Esophagus muscularis mucosa (tissue), 4 donors: ENCODE measurements at regions not wholly inside any gene's neighbourhood (a gene's known extent, or its start where the extent isn't known, plus 50 kb on each side); places are given as distances from the start of the nearest gene placed in this dataset.

ENCODE experiments used
- CTCF ChIP-seq, 3 experiments: fragments of 200-600 bp in 2 of 3; fragments of 450-650 bp in 1 of 3; sonication (generic) in 2 of 3; IDR thresholded peaks; one replicate each; pipeline ENCODE4 v1.5.1; 2017 to 2019; ENCODE audit warnings: antibody characterized with exemption in 3 of 3, mild to moderate bottlenecking in 2 of 3, moderate library complexity in 1 of 3
- EP300 ChIP-seq: sonication (generic); formaldehyde crosslinking; IDR thresholded peaks from one replicate; pipeline ENCODE4 v1.6.1; 2017; ENCODE audit warnings: antibody characterized with exemption
- POLR2AphosphoS5 ChIP-seq, 2 donors: sonication (generic); formaldehyde crosslinking; IDR thresholded peaks; one replicate each; pipeline ENCODE4 v1.6.1; 2017; ENCODE audit warnings: antibody characterized with exemption in 2 of 2

- TF ChIP-seq CTCF (IDR thresholded peaks at IDR 0.05): no peak
- no peak for TF ChIP-seq POLR2AphosphoS5 (IDR thresholded peaks at IDR 0.05)
- no peak for TF ChIP-seq EP300
Measured at GRCh38 chr3:117417411-117417810, 707.8 kb downstream of the TUSC7 start.
